ENCODE measurements at regions not wholly inside any gene's neighbourhood (a gene's known extent, or its start where the extent isn't known, plus 50 kb on each side); places are given as distances from the start of the nearest gene placed in this dataset.

DNA sequence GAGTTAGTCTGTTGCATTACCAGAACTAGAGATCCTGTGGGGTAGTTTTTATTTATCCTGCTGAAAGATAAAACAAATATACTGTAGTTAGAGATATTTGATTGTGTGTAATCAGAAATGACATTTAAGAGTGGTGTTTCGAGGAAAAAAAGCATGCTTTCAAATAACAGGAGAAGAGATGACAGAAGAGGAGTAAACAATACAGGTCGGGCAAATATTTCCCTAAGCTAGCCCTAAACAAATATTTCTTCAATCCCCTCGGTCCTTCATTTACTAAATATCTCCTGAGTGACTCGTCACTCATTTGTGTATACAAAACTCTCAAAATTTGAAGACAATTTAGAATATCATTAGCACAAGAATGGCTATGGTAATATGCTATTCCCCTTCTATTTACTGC lies 219.7 kb upstream of the FERD3L start (continued):
- TF ChIP-seq FOXP4 (CRISPR knock-in tag; IDR thresholded peaks at IDR 0.05), result no peak
- TF ChIP-seq NFATC4 (CRISPR knock-in tag; IDR thresholded peaks at IDR 0.05), result no peak
- no peak for TF ChIP-seq RORB (CRISPR knock-in tag; IDR thresholded peaks at IDR 0.05)

GRCh38 chr7:19362099-19362498 lies 216.9 kb upstream of the FERD3L start:
- no peaks in the 10 kb centered on the region for H3K9me3 Mint-ChIP-seq
- no peak for TF ChIP-seq EMX1 (CRISPR knock-in tag; IDR thresholded peaks at IDR 0.05)
- no peak for TF ChIP-seq ZNF423 (CRISPR knock-in tag; IDR thresholded peaks at IDR 0.05)
- no peak for TF ChIP-seq CREB1 (CRISPR knock-in tag; IDR thresholded peaks at IDR 0.05)
- TF ChIP-seq KAT7 (CRISPR knock-in tag; IDR thresholded peaks at IDR 0.05; ENCODE audit: borderline replicate concordance), result no peak
- TF ChIP-seq, protein P1, sequence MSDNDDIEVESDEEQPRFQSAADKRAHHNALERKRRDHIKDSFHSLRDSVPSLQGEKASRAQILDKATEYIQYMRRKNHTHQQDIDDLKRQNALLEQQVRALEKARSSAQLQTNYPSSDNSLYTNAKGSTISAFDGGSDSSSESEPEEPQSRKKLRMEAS (CRISPR knock-in tag; IDR thresholded peaks at IDR 0.05), result no peak
- H3K4me3 Mint-ChIP-seq, result no peak overlapping the region
- no peak overlapping the region for H3K27ac Mint-ChIP-seq
- ATAC-seq (no peak), DNase-seq (ENCODE audit: low spot score) (no peak)
- peaks cover 23% of the 10 kb centered on the region for H3K4me1 Mint-ChIP-seq
- no peaks in the 10 kb centered on the region for H3K27me3 Mint-ChIP-seq (ENCODE audit: low read depth)
- POLR2A ChIA-PET, result no interaction called here
- no peaks in the 10 kb centered on the region for H3K36me3 Mint-ChIP-seq
- CTCF ChIA-PET, result no interaction called here

DNA sequence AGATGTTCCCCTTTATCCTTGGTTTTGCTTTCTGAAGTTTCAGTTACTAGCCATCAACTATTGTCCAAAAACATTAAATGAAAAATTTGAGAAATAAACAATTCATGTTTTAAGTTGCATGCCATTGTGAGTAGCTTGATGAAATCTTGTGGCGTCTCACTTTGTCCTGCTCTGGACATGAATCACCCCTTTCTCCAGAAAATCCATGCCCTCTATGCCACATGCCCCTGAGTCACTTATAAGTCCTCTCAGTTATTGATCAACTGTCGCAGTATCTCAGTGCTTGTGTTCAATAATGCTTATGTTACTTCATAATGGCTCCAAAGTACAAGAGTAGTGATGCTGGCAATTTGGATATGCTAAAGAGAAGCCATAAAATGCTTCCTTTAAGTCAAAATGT lies 208.0 kb upstream of the FERD3L start:
- Mint-ChIP-seq H3K4me1 (peaks cover 16% of the 10 kb centered on the region), H3K27ac (no peak overlapping the region), H3K4me3 (no peak overlapping the region), H3K36me3 (no peaks in the 10 kb centered on the region), H3K9me3 (no peaks in the 10 kb centered on the region), H3K27me3 (ENCODE audit: low read depth) (no peaks in the 10 kb centered on the region)
- DNase-seq (ENCODE audit: low spot score) (no peak), ATAC-seq (no peak)
- ChIA-PET CTCF (no interaction called here), POLR2A (no interaction called here)
- TF ChIP-seq ZBTB21 (CRISPR knock-in tag; IDR thresholded peaks at IDR 0.05; ENCODE audit: borderline replicate concordance) (no peak), ZNF138 (CRISPR knock-in tag; conservative IDR thresholded peaks at IDR 0.05) (no peak), CREB1 (CRISPR knock-in tag; IDR thresholded peaks at IDR 0.05) (no peak), NR2C2 (CRISPR knock-in tag; IDR thresholded peaks at IDR 0.05) (no peak)

- Mint-ChIP-seq H3K4me1 (peaks cover 16% of the 10 kb centered on the region), H3K27ac (no peak overlapping the region), H3K4me3 (no peak overlapping the region), H3K36me3 (no peaks in the 10 kb centered on the region), H3K9me3 (no peaks in the 10 kb centered on the region), H3K27me3 (ENCODE audit: low read depth) (no peaks in the 10 kb centered on the region)
- POLR2A ChIA-PET, result no interaction called here
- CTCF ChIA-PET, result no interaction called here
- ATAC-seq (no peak), DNase-seq (ENCODE audit: low spot score) (no peak)
- TF ChIP-seq, protein P2, sequence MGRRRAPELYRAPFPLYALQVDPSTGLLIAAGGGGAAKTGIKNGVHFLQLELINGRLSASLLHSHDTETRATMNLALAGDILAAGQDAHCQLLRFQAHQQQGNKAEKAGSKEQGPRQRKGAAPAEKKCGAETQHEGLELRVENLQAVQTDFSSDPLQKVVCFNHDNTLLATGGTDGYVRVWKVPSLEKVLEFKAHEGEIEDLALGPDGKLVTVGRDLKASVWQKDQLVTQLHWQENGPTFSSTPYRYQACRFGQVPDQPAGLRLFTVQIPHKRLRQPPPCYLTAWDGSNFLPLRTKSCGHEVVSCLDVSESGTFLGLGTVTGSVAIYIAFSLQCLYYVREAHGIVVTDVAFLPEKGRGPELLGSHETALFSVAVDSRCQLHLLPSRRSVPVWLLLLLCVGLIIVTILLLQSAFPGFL (CRISPR knock-in tag; IDR thresholded peaks at IDR 0.05; ENCODE audit: borderline replicate concordance), result no peak
Observed at GRCh38 chr7:19352305-19352695, 207.1 kb upstream of the FERD3L start.

DNA sequence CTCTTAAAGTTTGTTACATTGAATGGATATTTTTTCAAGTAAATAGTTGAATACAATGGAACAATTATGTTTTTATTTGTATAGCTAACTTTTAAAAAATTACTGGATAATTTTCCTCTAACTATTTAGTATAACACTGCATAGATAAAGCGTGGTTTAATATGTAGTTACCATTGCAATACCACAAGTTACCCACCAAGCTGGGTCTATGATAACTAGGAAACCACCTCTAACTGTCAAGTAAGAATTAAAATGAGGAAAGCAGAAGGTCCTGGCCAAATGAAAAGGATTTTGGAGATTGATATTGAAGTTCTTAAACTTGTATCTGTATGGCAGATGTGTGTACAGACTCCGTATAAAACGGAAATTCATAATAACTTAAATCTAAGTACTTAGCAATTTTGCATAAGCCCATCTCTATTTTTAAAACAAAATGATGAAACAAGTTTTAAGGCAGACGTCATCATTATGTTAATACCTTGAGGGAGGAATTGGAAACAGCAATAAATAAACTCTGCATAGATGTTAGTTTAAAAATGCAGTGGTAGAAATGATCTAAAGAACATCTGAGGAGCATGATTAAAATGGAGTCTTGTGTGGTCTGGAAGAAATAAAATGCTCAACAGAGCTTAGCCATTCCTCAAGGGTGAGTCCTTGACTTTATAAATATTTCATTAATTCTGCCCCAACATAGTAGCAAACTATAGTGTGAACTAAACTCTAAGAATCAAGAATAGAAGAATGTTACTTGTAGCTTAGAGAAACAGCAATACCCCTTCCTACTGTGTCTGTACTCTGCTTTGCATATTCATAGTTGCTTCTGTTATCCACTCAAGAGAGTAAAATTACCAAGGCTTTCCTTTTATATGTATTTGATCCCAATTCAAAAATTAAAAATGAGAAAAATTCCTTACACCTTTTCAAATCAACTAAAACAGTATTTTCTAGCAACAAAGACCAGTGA lies 206.4 kb upstream of the FERD3L start:
- ChIA-PET CTCF (no interaction called here), POLR2A (no interaction called here)
- ATAC-seq (no peak), DNase-seq (ENCODE audit: low spot score) (no peak)
- Mint-ChIP-seq H3K27me3 (ENCODE audit: low read depth) (no peaks in the 10 kb centered on the region), H3K4me3 (no peak overlapping the region), H3K4me1 (peaks cover 16% of the 10 kb centered on the region), H3K9me3 (no peaks in the 10 kb centered on the region), H3K27ac (no peak overlapping the region), H3K36me3 (no peaks in the 10 kb centered on the region)
- TF ChIP-seq TEAD1 (CRISPR knock-in tag; IDR thresholded peaks at IDR 0.05), result no peak
- no peak for TF ChIP-seq ZNF532 (CRISPR knock-in tag; IDR thresholded peaks at IDR 0.05; ENCODE audit: borderline replicate concordance)
- TF ChIP-seq FOXK1 (CRISPR knock-in tag; IDR thresholded peaks at IDR 0.05), result no peak
- TF ChIP-seq CREM (CRISPR knock-in tag; IDR thresholded peaks at IDR 0.05), result no peak
- TF ChIP-seq, protein P2 (CRISPR knock-in tag; IDR thresholded peaks at IDR 0.05; ENCODE audit: borderline replicate concordance), result no peak
- no peak for TF ChIP-seq HMGA2 (CRISPR knock-in tag; IDR thresholded peaks at IDR 0.05)
